Endodermal cell (in vitro differentiated cells): ENCODE measurements at regions not wholly inside any gene's neighbourhood (a gene's known extent, or its start where the extent isn't known, plus 50 kb on each side); places are given as distances from the start of the nearest gene placed in this dataset.
"Not testable (repeated sequence)": the region's sequence is repeated elsewhere in the genome, so short reads cannot be mapped to it uniquely, and the experiment has no call there.

ENCODE experiments used
- DNase-seq: peaks from one replicate; pipeline ENCODE4 v3.0.0-alpha.2; 2017
- H3K27ac ChIP-seq: 2 replicates; pipeline ENCODE4 v1.5.1; 2013; ENCODE audit warnings: mild to moderate bottlenecking, low read depth, low read length, moderate library complexity
- H3K27me3 ChIP-seq: 2 replicates; pipeline ENCODE4 v1.6.1; 2013; ENCODE audit warnings: mild to moderate bottlenecking, low read length, moderate library complexity; ENCODE audit not compliant: insufficient read depth, control insufficient read depth, poor library complexity, severe bottlenecking
- H3K36me3 ChIP-seq: 2 replicates; pipeline ENCODE4 v1.7.0; 2013; ENCODE audit warnings: mild to moderate bottlenecking, low read length, moderate library complexity; ENCODE audit not compliant: control insufficient read depth, insufficient read depth
- H3K4me1 ChIP-seq: one replicate; pipeline ENCODE4 v1.7.0; 2013; ENCODE audit warnings: low read length; ENCODE audit not compliant: control insufficient read depth, insufficient read depth
- H3K4me3 ChIP-seq: 2 replicates; pipeline ENCODE4 v1.5.1; 2013; ENCODE audit warnings: mild to moderate bottlenecking, low read length, moderate library complexity
- H3K9ac ChIP-seq: 2 replicates; pipeline ENCODE4 v1.6.1; 2013; ENCODE audit warnings: mild to moderate bottlenecking, low read length, moderate library complexity; ENCODE audit not compliant: poor library complexity, severe bottlenecking; ENCODE audit errors: extremely low read depth
- H3K9me3 ChIP-seq: 2 replicates; pipeline ENCODE4 v1.6.1; 2013; ENCODE audit warnings: mild to moderate bottlenecking, low read length, moderate library complexity; ENCODE audit not compliant: control insufficient read depth
- H3K27ac Mint-ChIP-seq: 2 replicates; pipeline ENCODE4 v1.8.0; 2020; ENCODE audit warnings: mixed read lengths
- H3K27me3 Mint-ChIP-seq: 2 replicates; pipeline ENCODE4 v1.8.0; 2021; ENCODE audit warnings: mild to moderate bottlenecking, mixed read lengths; ENCODE audit not compliant: insufficient read depth
- H3K36me3 Mint-ChIP-seq: 2 replicates; pipeline ENCODE4 v1.8.0; 2020; ENCODE audit warnings: low read depth, mixed read lengths
- H3K4me1 Mint-ChIP-seq: 2 replicates; pipeline ENCODE4 v1.8.0; 2020; ENCODE audit warnings: mixed read lengths
- H3K4me3 Mint-ChIP-seq: 2 replicates; pipeline ENCODE4 v1.8.0; 2020; ENCODE audit warnings: mild to moderate bottlenecking, moderate library complexity, mixed read lengths
- H3K9me3 Mint-ChIP-seq: 2 replicates; pipeline ENCODE4 v1.8.0; 2020; ENCODE audit warnings: mild to moderate bottlenecking, mixed read lengths
- CTCF ChIP-seq: fragments of 200-600 bp; sonication (generic); conservative IDR thresholded peaks from 2 replicates; pipeline ENCODE4 v1.5.0; 2021; ENCODE audit warnings: antibody characterized with exemption, mild to moderate bottlenecking
- WGBS, 2 experiments: methylation state at CpG; one replicate each; pipeline versions ENCODE4 v1.1.5 to v1.1.7; 2013; ENCODE audit warnings: missing lambda C conversion rate in 2 of 2, mixed read lengths in 1 of 2; ENCODE audit not compliant: insufficient coverage in 1 of 2, insufficient read length in 1 of 2; 5-methylcytosine and 5-hydroxymethylcytosine counted together

GRCh38 chr2:193368615-193369014 lies 1173.9 kb upstream of the TMEFF2 start:
- peaks cover 5% of the 10 kb centered on the region for H3K4me1 Mint-ChIP-seq
- H3K9ac ChIP-seq, result no peak overlapping the region
- H3K27ac ChIP-seq, result no peak overlapping the region
- TF ChIP-seq CTCF, result no peak
- H3K27me3 ChIP-seq, result peaks cover 11% of the 10 kb centered on the region
- H3K27ac Mint-ChIP-seq, result no peak overlapping the region
- H3K36me3 ChIP-seq, result no peaks in the 10 kb centered on the region
- no peaks in the 10 kb centered on the region for H3K9me3 Mint-ChIP-seq
- no peaks in the 10 kb centered on the region for H3K36me3 Mint-ChIP-seq
- H3K4me3 Mint-ChIP-seq, result no peak overlapping the region
- H3K4me1 ChIP-seq, result no peaks in the 10 kb centered on the region
- no peaks in the 10 kb centered on the region for H3K9me3 ChIP-seq
- H3K4me3 ChIP-seq, result no peak overlapping the region
- peaks cover 14% of the 10 kb centered on the region for H3K27me3 Mint-ChIP-seq
- no peak for DNase-seq

GRCh38 chr2:193357508-193357907 lies 1162.8 kb upstream of the TMEFF2 start:
- no peak overlapping the region for H3K27ac ChIP-seq
- no peak overlapping the region for H3K4me3 Mint-ChIP-seq
- H3K4me1 Mint-ChIP-seq, result no peaks in the 10 kb centered on the region
- no peak overlapping the region for H3K4me3 ChIP-seq
- no peaks in the 10 kb centered on the region for H3K36me3 Mint-ChIP-seq
- no peaks in the 10 kb centered on the region for H3K27me3 Mint-ChIP-seq
- H3K9me3 Mint-ChIP-seq, result no peaks in the 10 kb centered on the region
- no peaks in the 10 kb centered on the region for H3K36me3 ChIP-seq
- no peak overlapping the region for H3K9ac ChIP-seq
- no peaks in the 10 kb centered on the region for H3K27me3 ChIP-seq
- no peak for TF ChIP-seq CTCF
- no peaks in the 10 kb centered on the region for H3K4me1 ChIP-seq
- H3K27ac Mint-ChIP-seq, result no peak overlapping the region
- 90 to 93% methylated on average over 2 to 4 of the region's 4 CpGs for WGBS, 2 experiments
- H3K9me3 ChIP-seq, result no peaks in the 10 kb centered on the region
- DNase-seq, result no peak

- H3K27me3 ChIP-seq, H3K4me3 ChIP-seq, H3K9ac ChIP-seq, H3K4me1 ChIP-seq, H3K4me3 Mint-ChIP-seq, H3K27me3 Mint-ChIP-seq, H3K9me3 ChIP-seq, H3K27ac ChIP-seq, H3K27ac Mint-ChIP-seq, H3K36me3 Mint-ChIP-seq, DNase-seq, H3K36me3 ChIP-seq, H3K9me3 Mint-ChIP-seq: not testable (repeated sequence)
- WGBS, 2 experiments, result 77 to 93% methylated on average over 5 to 12 of the region's 13 CpGs
- H3K4me1 Mint-ChIP-seq, result peaks cover 14% of the 10 kb centered on the region
Observed at GRCh38 chr2:193352665-193353242, 1158.0 kb upstream of the TMEFF2 start.

- DNase-seq, result peak; percentile 51
- H3K9me3 Mint-ChIP-seq, result peaks cover 2% of the 10 kb centered on the region
- 91% methylated on average over 2 of the region's 2 CpGs; no CpG with 5 or more reads in 1 of the 2 experiments for WGBS, 2 experiments
Observed at GRCh38 chr2:193350509-193350908, 1155.8 kb upstream of the TMEFF2 start.

More at GRCh38 chr2:193350509-193350908, 1155.8 kb upstream of the TMEFF2 start:
- no peak for TF ChIP-seq CTCF
- Histone ChIP-seq H3K9ac (no peak overlapping the region), H3K27ac (no peak overlapping the region), H3K4me3 (no peak overlapping the region), H3K9me3 (no peaks in the 10 kb centered on the region), H3K36me3 (no peaks in the 10 kb centered on the region), H3K27me3 (no peaks in the 10 kb centered on the region), H3K4me1 (no peaks in the 10 kb centered on the region)
- H3K36me3 Mint-ChIP-seq, result no peaks in the 10 kb centered on the region
- peaks cover 15% of the 10 kb centered on the region for H3K4me1 Mint-ChIP-seq
- H3K4me3 Mint-ChIP-seq, result no peak overlapping the region
- H3K27ac Mint-ChIP-seq, result no peak overlapping the region
- no peaks in the 10 kb centered on the region for H3K27me3 Mint-ChIP-seq
